ENCODE measurements at regions not wholly inside any gene's neighbourhood (a gene's known extent, or its start where the extent isn't known, plus 50 kb on each side); places are given as distances from the start of the nearest gene placed in this dataset.

GRCh38 chr10:131681656-131682055, 219.2 kb upstream of the PPP2R2D start:
- POLR2A ChIA-PET: no interaction called here
- Histone ChIP-seq H3K36me3 (ENCODE audit: control insufficient read depth, insufficient read depth, low read length) (no peaks in the 10 kb centered on the region), H3K27me3 (ENCODE audit: control insufficient read depth, insufficient read depth, low read length) (no peaks in the 10 kb centered on the region), H3K4me3 (ENCODE audit: low read depth, low read length) (no peak overlapping the region)
- no peak for DNase-seq (ENCODE audit: low read depth)
- TF ChIP-seq CTCF (IDR thresholded peaks at IDR 0.05; ENCODE audit: insufficient read depth, low read depth, low read length): no peak
- CTCF ChIA-PET: no interaction called here

GRCh38 chr10:131682271-131682962, 218.4 kb upstream of the PPP2R2D start:
- H3K36me3 ChIP-seq (ENCODE audit: control insufficient read depth, insufficient read depth, low read length): no peaks in the 10 kb centered on the region
- CTCF ChIA-PET: no interaction called here
- H3K27me3 ChIP-seq (ENCODE audit: control insufficient read depth, insufficient read depth, low read length): no peaks in the 10 kb centered on the region
- no peak for TF ChIP-seq CTCF (IDR thresholded peaks at IDR 0.05; ENCODE audit: insufficient read depth, low read depth, low read length)
- POLR2A ChIA-PET: no interaction called here
- no peak for DNase-seq (ENCODE audit: low read depth)
- H3K4me3 ChIP-seq (ENCODE audit: low read depth, low read length): no peak overlapping the region

GRCh38 chr10:131683281-131683861, 217.4 kb upstream of the PPP2R2D start:
- Histone ChIP-seq H3K27me3 (ENCODE audit: control insufficient read depth, insufficient read depth, low read length) (no peaks in the 10 kb centered on the region), H3K36me3 (ENCODE audit: control insufficient read depth, insufficient read depth, low read length) (no peaks in the 10 kb centered on the region), H3K4me3 (ENCODE audit: low read depth, low read length) (no peak overlapping the region)
- DNase-seq (ENCODE audit: low read depth): no peak
- TF ChIP-seq CTCF (IDR thresholded peaks at IDR 0.05; ENCODE audit: insufficient read depth, low read depth, low read length): no peak
- CTCF ChIA-PET: no interaction called here
- POLR2A ChIA-PET: no interaction called here

- CTCF ChIA-PET: no interaction called here
- H3K36me3 ChIP-seq (ENCODE audit: control insufficient read depth, insufficient read depth, low read length): no peaks in the 10 kb centered on the region
- no peak for DNase-seq (ENCODE audit: low read depth)
- POLR2A ChIA-PET: no interaction called here
- TF ChIP-seq CTCF (IDR thresholded peaks at IDR 0.05; ENCODE audit: insufficient read depth, low read depth, low read length): no peak
- H3K27me3 ChIP-seq (ENCODE audit: control insufficient read depth, insufficient read depth, low read length): no peaks in the 10 kb centered on the region
- H3K4me3 ChIP-seq (ENCODE audit: low read depth, low read length): no peak overlapping the region
These were observed 216.9 kb upstream of the PPP2R2D start for GRCh38 chr10:131683941-131684340.

- no peak overlapping the region for H3K4me3 ChIP-seq (ENCODE audit: low read depth, low read length)
- POLR2A ChIA-PET: no interaction called here
These were observed 215.8 kb upstream of the PPP2R2D start for GRCh38 chr10:131685007-131685406.

More at GRCh38 chr10:131685007-131685406, 215.8 kb upstream of the PPP2R2D start:
- CTCF ChIA-PET: no interaction called here
- no peaks in the 10 kb centered on the region for H3K36me3 ChIP-seq (ENCODE audit: control insufficient read depth, insufficient read depth, low read length)
- H3K27me3 ChIP-seq (ENCODE audit: control insufficient read depth, insufficient read depth, low read length): no peaks in the 10 kb centered on the region
- DNase-seq (ENCODE audit: low read depth): no peak
- TF ChIP-seq CTCF (IDR thresholded peaks at IDR 0.05; ENCODE audit: insufficient read depth, low read depth, low read length): no peak
